NCI-H446 treated with DMSO at 0.1 percent for 48 hours (cell line): ENCODE measurements at regions not wholly inside any gene's neighbourhood (a gene's known extent, or its start where the extent isn't known, plus 50 kb on each side); places are given as distances from the start of the nearest gene placed in this dataset.
"Not testable (repeated sequence)": the region's sequence is repeated elsewhere in the genome, so short reads cannot be mapped to it uniquely, and the experiment has no call there.

ENCODE experiments used
- DNase-seq: peaks from one replicate; lab custom pipeline; 2025; lab: John Stamatoyannopoulos, UW

GRCh38 chr4:125262502-125262901 lies 52.3 kb upstream of the FAT4 start:
- no peak for DNase-seq

GRCh38 chr4:125262079-125262478 lies 52.7 kb upstream of the FAT4 start:
- no peak for DNase-seq

- DNase-seq, result no peak
Measured at GRCh38 chr4:125254106-125254505, 60.6 kb upstream of the FAT4 start.

- DNase-seq, result no peak
Measured at GRCh38 chr4:125244848-125245450, 69.8 kb upstream of the FAT4 start.

GRCh38 chr4:125243789-125244397 lies 70.9 kb upstream of the FAT4 start:
- no peak for DNase-seq

- DNase-seq, result no peak
Measured at GRCh38 chr4:125235971-125236370, 78.8 kb upstream of the FAT4 start.

- no peak for DNase-seq
Measured at GRCh38 chr4:125231661-125232060, 83.1 kb upstream of the FAT4 start.

GRCh38 chr4:125229596-125230058 lies 85.1 kb upstream of the FAT4 start:
- no peak for DNase-seq

GRCh38 chr4:125225806-125226205 lies 88.9 kb upstream of the FAT4 start:
- DNase-seq, result no peak

- DNase-seq, result no peak
Measured at GRCh38 chr4:125200556-125200955, 114.2 kb upstream of the FAT4 start.

GRCh38 chr4:125198916-125199315 lies 115.8 kb upstream of the FAT4 start:
- no peak for DNase-seq

GRCh38 chr4:125191874-125192459 lies 122.8 kb upstream of the FAT4 start:
- DNase-seq, result not testable (repeated sequence)

GRCh38 chr4:125191232-125191631 lies 123.5 kb upstream of the FAT4 start:
- no peak for DNase-seq

GRCh38 chr4:125187226-125188176 lies 127.3 kb upstream of the FAT4 start:
- no peak for DNase-seq

GRCh38 chr4:125184116-125184515 lies 130.6 kb upstream of the FAT4 start:
- no peak for DNase-seq

GRCh38 chr4:125181804-125182203 lies 133.0 kb upstream of the FAT4 start:
- no peak for DNase-seq

- no peak for DNase-seq
Measured at GRCh38 chr4:125179727-125180126, 135.0 kb upstream of the FAT4 start.

- no peak for DNase-seq
Measured at GRCh38 chr4:125169192-125169591, 145.6 kb upstream of the FAT4 start.

- DNase-seq, result no peak
Measured at GRCh38 chr4:125168531-125168930, 146.2 kb upstream of the FAT4 start.

- not testable (repeated sequence) for DNase-seq
Measured at GRCh38 chr4:125166012-125166411, 148.7 kb upstream of the FAT4 start.

- no peak for DNase-seq
Measured at GRCh38 chr4:125159001-125159400, 155.8 kb upstream of the FAT4 start.

GRCh38 chr4:125155251-125155650 lies 159.5 kb upstream of the FAT4 start:
- DNase-seq, result no peak
